Peyer's patch (tissue), 4 donors: ENCODE measurements at regions not wholly inside any gene's neighbourhood (a gene's known extent, or its start where the extent isn't known, plus 50 kb on each side); places are given as distances from the start of the nearest gene placed in this dataset.
"Not testable (repeated sequence)": the region's sequence is repeated elsewhere in the genome, so short reads cannot be mapped to it uniquely, and the experiment has no call there.

ENCODE experiments used
- DNase-seq, 3 donors: peaks; one replicate each; pipeline ENCODE4 v3.0.0-alpha.2; 2017 to 2019
- H3K27ac ChIP-seq, 4 donors: fragments of 200-600 bp; sonication (generic); one replicate each; pipeline ENCODE4 v1.5.1; 2016 to 2019
- H3K27me3 ChIP-seq, 2 donors: fragments of 200-600 bp; sonication (generic); one replicate each; pipeline ENCODE4 v1.5.1; 2019
- H3K36me3 ChIP-seq, 3 donors: fragments of 200-600 bp; sonication (generic); one replicate each; pipeline ENCODE4 v1.5.1; 2016 to 2019
- H3K4me1 ChIP-seq, 4 donors: fragments of 200-600 bp; sonication (generic); one replicate each; pipeline ENCODE4 v1.5.1; 2016 to 2019
- H3K4me3 ChIP-seq, 4 donors: fragments of 200-600 bp; sonication (generic); 1 replicate in 3 of 4; 2 replicates in 1 of 4; pipeline ENCODE4 v1.5.1; 2016 to 2019; ENCODE audit warnings: mild to moderate bottlenecking in 1 of 4
- H3K9me3 ChIP-seq, 4 donors: fragments of 200-600 bp; sonication (generic); one replicate each; pipeline ENCODE4 v1.5.1; 2016 to 2019; ENCODE audit warnings: mild to moderate bottlenecking in 1 of 4
- POLR2A ChIP-seq, 2 donors: fragments of 450-650 bp; IDR thresholded peaks; one replicate each; pipeline ENCODE4 v1.5.1; 2017; ENCODE audit warnings: antibody characterized with exemption in 2 of 2, mild to moderate bottlenecking in 2 of 2, moderate library complexity in 2 of 2
- TF ChIP-seq, protein P1 (sequence below), 6 experiments: fragments of 450-650 bp in 4 of 6; fragments of 200-600 bp in 2 of 6; sonication (generic) in 1 of 6; IDR thresholded peaks; one replicate each; pipeline ENCODE4 v1.5.1; 2017 to 2019; ENCODE audit warnings: antibody characterized with exemption in 6 of 6, mild to moderate bottlenecking in 3 of 6, moderate library complexity in 1 of 6

DNA sequence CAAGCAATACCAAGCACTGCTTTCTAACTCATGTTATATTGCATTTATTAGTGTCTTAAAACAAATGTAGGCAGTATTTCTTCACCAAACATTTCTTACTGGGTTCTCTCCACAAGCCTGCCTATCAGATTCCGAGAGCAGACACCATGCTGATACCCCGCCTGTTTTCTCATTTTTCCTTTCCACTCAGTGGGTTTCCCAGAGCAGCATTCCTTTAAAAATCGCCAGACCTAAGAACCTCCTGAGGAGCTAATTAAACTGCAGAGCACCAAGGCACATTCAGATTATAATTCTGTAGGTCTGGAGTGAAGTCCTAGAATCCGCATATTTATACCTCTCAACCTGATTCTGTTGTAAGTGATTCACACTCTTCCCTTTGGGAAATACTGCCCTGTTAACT, 405.6 kb downstream of the TNS1 start:
- no peak for TF ChIP-seq POLR2A (IDR thresholded peaks at IDR 0.05)
- TF ChIP-seq, protein P1, sequence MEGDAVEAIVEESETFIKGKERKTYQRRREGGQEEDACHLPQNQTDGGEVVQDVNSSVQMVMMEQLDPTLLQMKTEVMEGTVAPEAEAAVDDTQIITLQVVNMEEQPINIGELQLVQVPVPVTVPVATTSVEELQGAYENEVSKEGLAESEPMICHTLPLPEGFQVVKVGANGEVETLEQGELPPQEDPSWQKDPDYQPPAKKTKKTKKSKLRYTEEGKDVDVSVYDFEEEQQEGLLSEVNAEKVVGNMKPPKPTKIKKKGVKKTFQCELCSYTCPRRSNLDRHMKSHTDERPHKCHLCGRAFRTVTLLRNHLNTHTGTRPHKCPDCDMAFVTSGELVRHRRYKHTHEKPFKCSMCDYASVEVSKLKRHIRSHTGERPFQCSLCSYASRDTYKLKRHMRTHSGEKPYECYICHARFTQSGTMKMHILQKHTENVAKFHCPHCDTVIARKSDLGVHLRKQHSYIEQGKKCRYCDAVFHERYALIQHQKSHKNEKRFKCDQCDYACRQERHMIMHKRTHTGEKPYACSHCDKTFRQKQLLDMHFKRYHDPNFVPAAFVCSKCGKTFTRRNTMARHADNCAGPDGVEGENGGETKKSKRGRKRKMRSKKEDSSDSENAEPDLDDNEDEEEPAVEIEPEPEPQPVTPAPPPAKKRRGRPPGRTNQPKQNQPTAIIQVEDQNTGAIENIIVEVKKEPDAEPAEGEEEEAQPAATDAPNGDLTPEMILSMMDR (IDR thresholded peaks at IDR 0.05) = no peak
- Histone ChIP-seq H3K36me3 (no peaks in the 10 kb centered on the region), H3K27me3 (no peaks in the 10 kb centered on the region), H3K4me3 (no peak overlapping the region), H3K9me3 (no peaks in the 10 kb centered on the region), H3K27ac (no peak overlapping the region), H3K4me1 (no peaks in the 10 kb centered on the region)
- no peak for DNase-seq

DNA sequence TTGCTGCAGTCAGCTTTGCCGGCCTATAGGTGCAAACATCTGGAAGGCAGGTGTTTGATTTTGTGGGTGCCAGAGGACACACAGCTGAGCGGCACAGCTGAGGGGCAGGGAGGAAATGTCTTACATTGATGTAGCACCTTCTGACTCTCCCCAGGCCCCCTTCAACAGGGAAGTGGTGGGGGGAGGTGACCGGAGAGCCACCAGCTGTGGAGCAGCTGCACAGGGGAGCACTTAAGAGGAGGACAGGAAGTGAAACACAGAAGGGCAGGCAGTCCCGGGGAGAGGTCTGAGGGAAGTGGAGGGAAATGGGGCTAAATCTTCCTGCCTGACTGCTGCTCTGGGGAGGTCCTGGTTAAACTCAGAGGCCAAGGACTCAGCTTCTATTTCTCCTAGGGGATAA, 409.1 kb downstream of the TNS1 start:
- no peaks in the 10 kb centered on the region for H3K9me3 ChIP-seq
- no peaks in the 10 kb centered on the region for H3K4me1 ChIP-seq
- no peak overlapping the region for H3K4me3 ChIP-seq
- no peaks in the 10 kb centered on the region for H3K36me3 ChIP-seq
- no peak for DNase-seq
- no peaks in the 10 kb centered on the region for H3K27me3 ChIP-seq
- TF ChIP-seq, protein P1 (IDR thresholded peaks at IDR 0.05) = no peak
- no peak for TF ChIP-seq POLR2A (IDR thresholded peaks at IDR 0.05)
- no peak overlapping the region for H3K27ac ChIP-seq

DNA sequence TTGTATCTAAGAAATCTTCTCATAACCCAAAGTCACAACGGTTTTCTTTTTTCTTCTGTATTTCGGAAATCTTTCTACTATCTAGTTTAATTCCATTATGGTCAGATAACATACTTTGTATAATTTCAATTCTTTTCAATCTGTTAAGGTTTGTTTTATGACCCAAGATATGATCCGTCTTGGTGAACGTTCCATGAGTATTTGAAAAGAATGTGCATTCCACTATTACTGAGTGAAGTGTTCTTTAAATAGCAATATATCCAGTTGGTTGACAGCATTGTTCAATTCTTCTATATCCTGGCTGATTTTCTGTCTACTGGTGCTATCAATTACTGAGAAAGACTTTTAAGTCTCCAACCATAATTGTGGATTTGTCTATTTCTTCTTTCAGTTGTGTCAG, 414.5 kb downstream of the TNS1 start:
- TF ChIP-seq POLR2A (IDR thresholded peaks at IDR 0.05) = no peak
- TF ChIP-seq, protein P1 (IDR thresholded peaks at IDR 0.05) = no peak
- Histone ChIP-seq H3K27ac (no peak overlapping the region), H3K9me3 (no peaks in the 10 kb centered on the region), H3K4me3 (no peak overlapping the region), H3K27me3 (no peaks in the 10 kb centered on the region), H3K36me3 (no peaks in the 10 kb centered on the region), H3K4me1 (no peaks in the 10 kb centered on the region)
- DNase-seq = no peak

DNA sequence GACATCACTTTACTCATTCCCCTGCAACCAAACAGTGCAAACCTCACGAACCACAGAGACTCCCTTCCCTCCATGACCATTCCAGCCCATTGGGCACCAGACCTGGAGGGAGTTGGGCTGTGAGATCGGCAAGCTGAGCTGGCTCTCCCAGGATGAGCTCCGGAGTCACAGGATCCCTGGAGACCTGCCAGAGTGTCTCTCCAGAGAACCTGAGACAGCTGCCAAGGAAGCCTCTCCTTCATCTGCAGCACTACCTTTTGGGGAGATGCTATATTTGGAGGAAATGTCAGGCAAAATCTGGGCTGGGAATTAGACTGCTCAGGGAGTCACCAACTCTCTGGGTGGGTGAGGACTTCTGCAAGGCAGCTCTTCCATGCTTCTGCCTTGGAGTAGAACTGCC, 417.4 kb downstream of the TNS1 start:
- no peak for DNase-seq

DNA sequence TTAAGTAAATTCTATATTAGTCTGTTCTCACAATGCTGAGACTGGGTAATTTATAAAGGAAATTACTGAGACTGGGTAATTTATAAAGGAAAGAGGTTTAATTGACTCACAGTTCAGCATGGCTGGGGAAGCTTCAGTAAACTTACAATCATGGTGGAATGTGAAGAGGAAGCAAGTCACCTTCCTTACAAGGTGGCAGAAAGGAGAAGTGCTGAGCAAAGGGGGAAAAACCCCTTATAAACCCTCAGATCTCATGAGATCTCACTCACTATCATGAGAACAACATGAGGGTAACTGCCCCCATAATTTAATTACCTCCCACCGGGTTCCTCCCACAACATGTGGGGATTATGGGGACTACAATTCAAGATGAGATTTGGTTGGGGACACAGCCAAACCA, 422.4 kb downstream of the TNS1 start:
- not testable (repeated sequence) for H3K36me3 ChIP-seq, H3K4me1 ChIP-seq, DNase-seq, H3K9me3 ChIP-seq, H3K27ac ChIP-seq, H3K27me3 ChIP-seq, H3K4me3 ChIP-seq

More for the DNA sequence above, 417.4 kb downstream of the TNS1 start:
- H3K27me3 ChIP-seq = no peaks in the 10 kb centered on the region
- no peaks in the 10 kb centered on the region for H3K36me3 ChIP-seq
- no peak overlapping the region for H3K27ac ChIP-seq
- no peaks in the 10 kb centered on the region for H3K9me3 ChIP-seq
- H3K4me3 ChIP-seq = no peak overlapping the region
- TF ChIP-seq POLR2A (IDR thresholded peaks at IDR 0.05) = no peak
- H3K4me1 ChIP-seq = no peaks in the 10 kb centered on the region

DNA sequence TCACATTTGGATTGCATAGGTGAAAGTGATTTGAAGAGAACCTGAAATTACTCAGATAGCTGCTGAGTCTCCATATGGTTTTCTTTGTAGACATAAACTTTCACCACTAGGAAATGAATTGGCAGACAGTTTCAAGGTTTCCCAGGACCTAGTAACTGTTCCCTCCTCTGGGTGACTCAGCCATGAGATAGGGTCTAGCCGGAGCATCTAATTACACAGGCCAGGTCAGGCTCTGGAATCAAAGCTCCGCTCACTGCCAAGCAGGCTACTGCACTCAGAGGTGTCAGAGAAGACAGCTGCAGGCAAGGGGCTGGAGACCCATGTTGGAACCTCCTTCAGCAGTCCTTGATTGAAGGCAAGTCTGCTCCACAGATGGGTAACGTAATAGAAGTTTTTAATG, 429.2 kb downstream of the TNS1 start:
- H3K27ac ChIP-seq = no peak overlapping the region
- H3K36me3 ChIP-seq = no peaks in the 10 kb centered on the region
- no peak for TF ChIP-seq POLR2A (IDR thresholded peaks at IDR 0.05)
- TF ChIP-seq, protein P1 (IDR thresholded peaks at IDR 0.05) = no peak
- H3K4me1 ChIP-seq = no peaks in the 10 kb centered on the region
- no peaks in the 10 kb centered on the region for H3K9me3 ChIP-seq
- no peak overlapping the region for H3K4me3 ChIP-seq
- no peak for DNase-seq
- H3K27me3 ChIP-seq = no peaks in the 10 kb centered on the region

DNA sequence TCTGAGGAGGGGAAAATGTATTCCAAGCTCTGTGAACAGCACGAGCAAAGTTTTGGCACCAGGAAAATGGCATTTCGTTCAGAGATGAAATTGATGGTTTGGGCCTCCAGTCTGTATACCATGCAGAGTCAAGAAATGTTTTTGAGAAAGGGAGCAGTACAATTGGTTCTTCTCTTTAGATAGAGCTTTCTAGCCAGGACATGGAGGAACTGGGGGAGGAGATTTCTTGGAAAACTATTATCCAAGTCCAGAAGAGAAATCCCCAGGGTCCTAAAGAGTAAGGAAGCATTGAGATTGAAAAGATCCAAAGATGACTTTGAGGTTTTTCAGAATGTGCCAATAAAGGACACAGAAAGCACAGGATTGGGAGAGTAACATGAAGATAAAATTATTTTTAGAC, 432.4 kb downstream of the TNS1 start:
- no peak for TF ChIP-seq POLR2A (IDR thresholded peaks at IDR 0.05)
- TF ChIP-seq, protein P1 (IDR thresholded peaks at IDR 0.05) = no peak
- DNase-seq = no peak
- no peaks in the 10 kb centered on the region for H3K9me3 ChIP-seq
- no peak overlapping the region for H3K27ac ChIP-seq
- H3K36me3 ChIP-seq = no peaks in the 10 kb centered on the region
- H3K27me3 ChIP-seq = no peaks in the 10 kb centered on the region
- no peaks in the 10 kb centered on the region for H3K4me1 ChIP-seq
- H3K4me3 ChIP-seq = no peak overlapping the region
